Activated naive CD8-positive, alpha-beta T cell treated with anti-CD3 and anti-CD28 coated beads, Interleukin-2, amount 50 U/mL, for 24 hours (primary cell): ENCODE measurements at regions not wholly inside any gene's neighbourhood (a gene's known extent, or its start where the extent isn't known, plus 50 kb on each side); places are given as distances from the start of the nearest gene placed in this dataset.

ENCODE experiments used
- ATAC-seq: fragments of 150-1000 bp; cut with Tn5 transposase; one replicate; pipeline ENCODE4 v1.10.0; 2021
- DNase-seq: peaks from one replicate; pipeline ENCODE4 v3.0.0; 2021
- H3K27ac Mint-ChIP-seq: one replicate; pipeline ENCODE4 v1.8.0; 2021; ENCODE audit warnings: mild to moderate bottlenecking, mixed read lengths
- H3K27me3 Mint-ChIP-seq: one replicate; pipeline ENCODE4 v1.8.0; 2021; ENCODE audit warnings: mixed read lengths
- H3K36me3 Mint-ChIP-seq: one replicate; pipeline ENCODE4 v1.8.0; 2021; ENCODE audit warnings: low read depth, mixed read lengths
- H3K4me1 Mint-ChIP-seq: one replicate; pipeline ENCODE4 v1.8.0; 2021; ENCODE audit warnings: mixed read lengths
- H3K4me3 Mint-ChIP-seq: one replicate; pipeline ENCODE4 v1.8.0; 2021; ENCODE audit warnings: mild to moderate bottlenecking, moderate library complexity, mixed read lengths
- H3K9me3 Mint-ChIP-seq: one replicate; pipeline ENCODE4 v1.8.0; 2021; ENCODE audit warnings: mixed read lengths

GRCh38 chr2:78063246-78064020 lies 541.3 kb upstream of the LRRTM4 start:
- Mint-ChIP-seq H3K36me3 (no peaks in the 10 kb centered on the region), H3K4me3 (no peak overlapping the region), H3K27ac (no peak overlapping the region), H3K4me1 (no peaks in the 10 kb centered on the region), H3K27me3 (no peaks in the 10 kb centered on the region), H3K9me3 (peaks cover 10% of the 10 kb centered on the region)
- no peak for DNase-seq
- ATAC-seq: no peak

- Mint-ChIP-seq H3K27me3 (no peaks in the 10 kb centered on the region), H3K9me3 (peaks cover 10% of the 10 kb centered on the region), H3K27ac (no peak overlapping the region), H3K4me3 (no peak overlapping the region), H3K36me3 (no peaks in the 10 kb centered on the region), H3K4me1 (no peaks in the 10 kb centered on the region)
- DNase-seq (no peak), ATAC-seq (no peak)
These were observed 543.2 kb upstream of the LRRTM4 start for GRCh38 chr2:78065366-78065765.

- Mint-ChIP-seq H3K4me1 (no peaks in the 10 kb centered on the region), H3K9me3 (peaks cover 10% of the 10 kb centered on the region), H3K27ac (no peak overlapping the region), H3K36me3 (no peaks in the 10 kb centered on the region), H3K27me3 (no peaks in the 10 kb centered on the region), H3K4me3 (no peak overlapping the region)
- ATAC-seq (no peak), DNase-seq (no peak)
These were observed 546.6 kb upstream of the LRRTM4 start for GRCh38 chr2:78068808-78069207.

GRCh38 chr2:78070693-78071092 lies 548.5 kb upstream of the LRRTM4 start:
- Mint-ChIP-seq H3K4me1 (no peaks in the 10 kb centered on the region), H3K27ac (no peak overlapping the region), H3K36me3 (no peaks in the 10 kb centered on the region), H3K27me3 (no peaks in the 10 kb centered on the region), H3K9me3 (peaks cover 16% of the 10 kb centered on the region), H3K4me3 (no peak overlapping the region)
- no peak for DNase-seq
- ATAC-seq: no peak

GRCh38 chr2:78077633-78078032 lies 555.5 kb upstream of the LRRTM4 start:
- H3K27me3 Mint-ChIP-seq: no peaks in the 10 kb centered on the region
- no peak overlapping the region for H3K4me3 Mint-ChIP-seq
- H3K27ac Mint-ChIP-seq: no peak overlapping the region
- H3K36me3 Mint-ChIP-seq: no peaks in the 10 kb centered on the region
- ATAC-seq (no peak), DNase-seq (no peak)
- peaks cover 17% of the 10 kb centered on the region for H3K9me3 Mint-ChIP-seq
- H3K4me1 Mint-ChIP-seq: no peaks in the 10 kb centered on the region

GRCh38 chr2:78082555-78082954 lies 560.4 kb upstream of the LRRTM4 start:
- H3K9me3 Mint-ChIP-seq: peaks cover 17% of the 10 kb centered on the region
- H3K27ac Mint-ChIP-seq: no peak overlapping the region
- no peaks in the 10 kb centered on the region for H3K4me1 Mint-ChIP-seq
- DNase-seq (no peak), ATAC-seq (no peak)
- H3K36me3 Mint-ChIP-seq: no peaks in the 10 kb centered on the region
- H3K4me3 Mint-ChIP-seq: no peak overlapping the region
- no peaks in the 10 kb centered on the region for H3K27me3 Mint-ChIP-seq

GRCh38 chr2:78093436-78093835 lies 571.3 kb upstream of the LRRTM4 start:
- Mint-ChIP-seq H3K4me3 (no peak overlapping the region), H3K4me1 (no peaks in the 10 kb centered on the region), H3K36me3 (no peaks in the 10 kb centered on the region), H3K9me3 (no peaks in the 10 kb centered on the region), H3K27ac (no peak overlapping the region), H3K27me3 (no peaks in the 10 kb centered on the region)
- no peak for DNase-seq
- ATAC-seq: no peak

- no peaks in the 10 kb centered on the region for H3K27me3 Mint-ChIP-seq
- no peaks in the 10 kb centered on the region for H3K4me1 Mint-ChIP-seq
- no peak overlapping the region for H3K4me3 Mint-ChIP-seq
- no peaks in the 10 kb centered on the region for H3K36me3 Mint-ChIP-seq
- DNase-seq: no peak
- peaks cover 11% of the 10 kb centered on the region for H3K9me3 Mint-ChIP-seq
- no peak overlapping the region for H3K27ac Mint-ChIP-seq
- no peak for ATAC-seq
These were observed 587.1 kb upstream of the LRRTM4 start for GRCh38 chr2:78109272-78109671.

- H3K9me3 Mint-ChIP-seq: peaks cover 9% of the 10 kb centered on the region
- no peaks in the 10 kb centered on the region for H3K27me3 Mint-ChIP-seq
- no peak overlapping the region for H3K27ac Mint-ChIP-seq
- no peak overlapping the region for H3K4me3 Mint-ChIP-seq
- no peaks in the 10 kb centered on the region for H3K4me1 Mint-ChIP-seq
- H3K36me3 Mint-ChIP-seq: no peaks in the 10 kb centered on the region
- DNase-seq (no peak), ATAC-seq (no peak)
These were observed 593.1 kb upstream of the LRRTM4 start for GRCh38 chr2:78115291-78115690.

GRCh38 chr2:78118037-78118436 lies 595.9 kb upstream of the LRRTM4 start:
- Mint-ChIP-seq H3K27me3 (no peaks in the 10 kb centered on the region), H3K4me1 (no peaks in the 10 kb centered on the region), H3K36me3 (no peaks in the 10 kb centered on the region), H3K9me3 (peaks cover 9% of the 10 kb centered on the region), H3K27ac (no peak overlapping the region), H3K4me3 (no peak overlapping the region)
- ATAC-seq (no peak), DNase-seq (no peak)

GRCh38 chr2:78120275-78120674 lies 598.1 kb upstream of the LRRTM4 start:
- ATAC-seq (no peak), DNase-seq (no peak)
- Mint-ChIP-seq H3K9me3 (peaks cover 14% of the 10 kb centered on the region), H3K36me3 (no peaks in the 10 kb centered on the region), H3K27ac (no peak overlapping the region), H3K27me3 (no peaks in the 10 kb centered on the region), H3K4me1 (no peaks in the 10 kb centered on the region), H3K4me3 (no peak overlapping the region)

GRCh38 chr2:78125042-78125441 lies 602.9 kb upstream of the LRRTM4 start:
- no peak overlapping the region for H3K4me3 Mint-ChIP-seq
- H3K9me3 Mint-ChIP-seq: peaks cover 5% of the 10 kb centered on the region
- H3K27me3 Mint-ChIP-seq: no peaks in the 10 kb centered on the region
- H3K36me3 Mint-ChIP-seq: no peaks in the 10 kb centered on the region
- no peak overlapping the region for H3K27ac Mint-ChIP-seq
- DNase-seq (no peak), ATAC-seq (no peak)
- H3K4me1 Mint-ChIP-seq: no peaks in the 10 kb centered on the region

GRCh38 chr2:78127424-78127823 lies 605.2 kb upstream of the LRRTM4 start:
- no peak for DNase-seq
- peaks cover 5% of the 10 kb centered on the region for H3K9me3 Mint-ChIP-seq
- no peak overlapping the region for H3K4me3 Mint-ChIP-seq
- no peaks in the 10 kb centered on the region for H3K27me3 Mint-ChIP-seq
- no peaks in the 10 kb centered on the region for H3K4me1 Mint-ChIP-seq
- no peaks in the 10 kb centered on the region for H3K36me3 Mint-ChIP-seq
- H3K27ac Mint-ChIP-seq: no peak overlapping the region
- no peak for ATAC-seq

- H3K27me3 Mint-ChIP-seq: no peaks in the 10 kb centered on the region
- peaks cover 3% of the 10 kb centered on the region for H3K9me3 Mint-ChIP-seq
- DNase-seq (no peak), ATAC-seq (no peak)
- no peaks in the 10 kb centered on the region for H3K36me3 Mint-ChIP-seq
- H3K27ac Mint-ChIP-seq: no peak overlapping the region
- no peaks in the 10 kb centered on the region for H3K4me1 Mint-ChIP-seq
- no peak overlapping the region for H3K4me3 Mint-ChIP-seq
These were observed 610.5 kb upstream of the LRRTM4 start for GRCh38 chr2:78132391-78133370.

- DNase-seq: no peak
- no peak overlapping the region for H3K4me3 Mint-ChIP-seq
- H3K36me3 Mint-ChIP-seq: no peaks in the 10 kb centered on the region
- no peak overlapping the region for H3K27ac Mint-ChIP-seq
- peaks cover 4% of the 10 kb centered on the region for H3K9me3 Mint-ChIP-seq
- H3K4me1 Mint-ChIP-seq: no peaks in the 10 kb centered on the region
- ATAC-seq: no peak
- H3K27me3 Mint-ChIP-seq: no peaks in the 10 kb centered on the region
These were observed 623.3 kb upstream of the LRRTM4 start for GRCh38 chr2:78145395-78145996.
